ENCODE measurements at regions not wholly inside any gene's neighbourhood (a gene's known extent, or its start where the extent isn't known, plus 50 kb on each side); places are given as distances from the start of the nearest gene placed in this dataset.

GRCh38 chr2:88925770-88926462 is 234.4 kb downstream of the RPIA start:
- TF ChIP-seq POLR2A (IDR thresholded peaks at IDR 0.05; ENCODE audit: low read length) (no peak), GATA1 (IDR thresholded peaks at IDR 0.05; ENCODE audit: low read depth, low read length) (no peak)
